Epithelial cell of prostate (primary cell): ENCODE measurements at regions not wholly inside any gene's neighbourhood (a gene's known extent, or its start where the extent isn't known, plus 50 kb on each side); places are given as distances from the start of the nearest gene placed in this dataset.
"Not testable (repeated sequence)": the region's sequence is repeated elsewhere in the genome, so short reads cannot be mapped to it uniquely, and the experiment has no call there.

Source experiments
- DNase-seq: peaks from one replicate; pipeline ENCODE4 v3.0.0-alpha.2; 2011; ENCODE audit warnings: low read depth, low spot score
- H3K27ac ChIP-seq: fragments of 450-650 bp; 2 replicates; pipeline ENCODE4 v1.5.1; 2017; ENCODE audit warnings: mild to moderate bottlenecking

GRCh38 chr14:53452005-53452673 lies 299.0 kb upstream of the DDHD1 start:
- DNase-seq, result no peak
- H3K27ac ChIP-seq, result no peak overlapping the region

DNA sequence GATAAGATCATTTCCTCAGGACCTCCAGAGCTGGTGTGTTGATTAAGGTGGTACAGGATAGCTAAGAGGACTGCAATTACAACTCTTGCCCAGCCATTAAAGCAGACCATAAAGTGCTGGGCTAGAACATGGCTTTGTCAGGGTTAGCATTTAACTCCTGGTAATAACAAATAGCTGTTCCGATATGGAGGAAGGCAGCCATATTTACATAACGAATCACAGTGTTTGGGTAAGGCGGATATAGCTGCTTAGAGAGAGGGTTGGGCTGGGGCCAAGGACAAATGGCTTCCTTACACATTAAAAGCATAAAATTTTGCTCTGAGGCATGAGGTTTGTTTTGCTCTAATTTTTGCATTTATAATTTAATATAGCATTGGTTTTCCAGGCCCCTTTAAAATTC lies 297.7 kb upstream of the DDHD1 start:
- no peak for DNase-seq
- H3K27ac ChIP-seq, result no peak overlapping the region

- no peak for DNase-seq
- H3K27ac ChIP-seq, result no peak overlapping the region
These were observed 295.6 kb upstream of the DDHD1 start for GRCh38 chr14:53448682-53449081.

GRCh38 chr14:53444677-53445312 lies 291.7 kb upstream of the DDHD1 start:
- no peak overlapping the region for H3K27ac ChIP-seq
- no peak for DNase-seq

DNA sequence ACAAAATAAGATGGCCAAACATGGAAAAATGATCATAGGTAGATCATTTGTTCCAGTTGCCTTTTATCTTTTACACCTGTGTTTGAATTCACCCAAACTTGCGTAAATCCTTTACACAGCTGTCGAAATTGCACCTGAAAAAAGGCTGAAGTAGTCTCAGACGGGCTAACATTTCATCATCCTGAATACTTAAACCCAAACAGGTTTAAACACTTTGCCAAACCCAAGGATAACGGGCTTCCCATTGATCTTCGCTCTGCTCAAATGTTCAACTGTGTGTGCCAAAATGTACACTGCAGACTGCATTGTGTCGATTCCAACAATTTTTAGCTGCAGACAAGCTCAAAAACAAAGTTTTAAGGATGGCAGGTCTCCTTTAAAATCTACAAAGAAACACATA lies 288.7 kb upstream of the DDHD1 start:
- DNase-seq, result no peak

GRCh38 chr14:53437858-53438257 lies 284.7 kb upstream of the DDHD1 start:
- no peak for DNase-seq
- no peak overlapping the region for H3K27ac ChIP-seq

More for the DNA sequence above, 288.7 kb upstream of the DDHD1 start:
- no peak overlapping the region for H3K27ac ChIP-seq

DNA sequence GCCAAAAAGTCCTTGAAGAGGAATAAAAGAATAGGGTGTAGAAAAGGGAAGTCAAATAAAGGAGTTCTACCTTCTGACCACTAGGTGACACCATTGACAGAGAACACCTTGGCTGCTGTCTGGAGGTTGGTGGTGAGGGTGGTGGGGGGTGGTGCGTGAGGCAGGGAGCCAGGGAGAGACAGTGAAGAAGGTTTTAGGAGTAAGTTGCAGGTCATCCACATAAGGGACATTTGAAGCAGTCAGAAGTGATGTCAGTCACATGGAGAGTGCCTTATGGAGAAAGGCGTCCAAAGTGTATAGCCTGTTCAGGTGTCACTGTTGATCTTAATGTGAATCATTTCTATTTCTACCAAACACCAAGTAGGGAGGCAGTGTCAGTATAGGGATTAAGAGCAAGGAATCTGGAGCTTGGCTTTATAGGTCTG lies 279.3 kb upstream of the DDHD1 start:
- DNase-seq, result no peak
- H3K27ac ChIP-seq, result no peak overlapping the region

DNA sequence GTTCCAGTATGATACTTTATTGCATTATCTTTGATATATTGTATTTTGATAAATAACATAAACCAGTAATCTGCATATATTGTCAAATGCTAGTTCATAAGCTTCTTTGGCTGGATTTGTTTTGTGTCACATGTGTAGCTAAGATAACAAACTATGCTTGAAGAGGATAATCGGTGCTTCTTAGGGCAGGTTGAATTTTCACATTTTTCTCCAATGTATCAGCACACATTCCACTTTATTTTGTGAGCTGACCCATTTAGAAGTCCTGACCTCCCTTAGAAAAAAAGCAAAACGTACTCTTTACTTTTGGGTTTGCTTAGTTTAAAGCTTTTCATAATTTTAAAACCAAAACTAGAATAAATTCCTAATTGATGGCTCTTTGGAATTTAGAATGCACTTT lies 277.7 kb upstream of the DDHD1 start:
- no peak for DNase-seq
- H3K27ac ChIP-seq, result no peak overlapping the region

- H3K27ac ChIP-seq, result no peak overlapping the region
- peak; percentile 43 for DNase-seq
These were observed 259.9 kb upstream of the DDHD1 start for GRCh38 chr14:53412819-53413675.

GRCh38 chr14:53411125-53411524 lies 258.0 kb upstream of the DDHD1 start:
- DNase-seq, result no peak
- no peak overlapping the region for H3K27ac ChIP-seq

- no peak overlapping the region for H3K27ac ChIP-seq
- no peak for DNase-seq
These were observed 256.8 kb upstream of the DDHD1 start for GRCh38 chr14:53409969-53410368.

DNA sequence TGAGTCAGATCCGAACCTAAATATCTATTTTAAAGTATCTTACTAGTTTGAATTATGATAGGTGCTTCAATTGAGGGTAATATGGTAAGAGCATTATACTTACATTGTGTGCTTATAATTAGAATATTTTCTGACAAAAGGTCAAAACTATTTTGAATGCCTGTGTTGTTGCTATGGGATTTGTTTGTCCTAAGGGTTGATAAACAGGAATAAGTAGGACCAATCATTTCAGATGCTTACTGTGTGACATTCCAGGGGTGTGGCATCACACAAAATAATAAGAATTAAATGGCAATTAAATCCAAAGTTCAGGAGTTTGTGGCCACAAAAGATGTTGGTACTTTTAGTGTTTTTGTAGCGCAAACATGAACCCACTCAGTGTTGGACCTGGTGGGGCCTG lies 256.2 kb upstream of the DDHD1 start:
- H3K27ac ChIP-seq, result no peak overlapping the region
- no peak for DNase-seq

DNA sequence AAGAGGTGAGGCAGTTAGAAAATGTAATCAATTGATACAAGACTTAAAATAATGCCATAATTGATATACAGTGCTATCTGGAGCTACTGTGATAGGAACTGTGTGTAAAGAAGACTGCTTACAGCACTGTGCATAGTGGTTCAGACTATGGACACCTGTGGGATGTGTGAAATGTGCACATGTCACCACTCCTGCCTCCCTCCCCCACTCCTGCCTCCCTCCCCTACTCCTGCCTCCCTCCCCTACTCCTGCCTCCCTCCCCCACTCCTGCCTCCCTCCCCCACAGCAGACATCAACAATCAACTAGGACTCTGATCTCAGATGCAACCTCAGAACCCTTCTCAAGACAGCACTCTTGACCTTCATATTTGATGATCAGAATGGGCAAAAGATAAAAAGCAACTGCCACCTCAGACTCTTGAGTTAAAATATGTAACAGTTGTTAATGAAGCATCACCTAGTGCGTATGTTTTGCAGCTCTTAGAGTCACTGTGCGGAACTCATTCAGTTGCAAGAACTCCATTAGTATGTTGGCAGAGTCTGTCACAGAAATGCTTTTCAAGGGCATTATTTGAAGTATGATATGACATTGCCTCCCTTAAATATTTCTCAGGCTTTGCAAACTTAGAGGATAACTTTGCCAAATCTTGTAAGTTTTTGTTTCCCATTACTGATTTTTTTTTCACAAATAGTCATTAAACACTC lies 255.2 kb upstream of the DDHD1 start:
- DNase-seq, result no peak
- no peak overlapping the region for H3K27ac ChIP-seq

- no peak overlapping the region for H3K27ac ChIP-seq
- DNase-seq, result no peak
These were observed 253.4 kb upstream of the DDHD1 start for GRCh38 chr14:53406519-53406918.

GRCh38 chr14:53401646-53402045 lies 248.5 kb upstream of the DDHD1 start:
- H3K27ac ChIP-seq, result no peak overlapping the region
- no peak for DNase-seq

DNA sequence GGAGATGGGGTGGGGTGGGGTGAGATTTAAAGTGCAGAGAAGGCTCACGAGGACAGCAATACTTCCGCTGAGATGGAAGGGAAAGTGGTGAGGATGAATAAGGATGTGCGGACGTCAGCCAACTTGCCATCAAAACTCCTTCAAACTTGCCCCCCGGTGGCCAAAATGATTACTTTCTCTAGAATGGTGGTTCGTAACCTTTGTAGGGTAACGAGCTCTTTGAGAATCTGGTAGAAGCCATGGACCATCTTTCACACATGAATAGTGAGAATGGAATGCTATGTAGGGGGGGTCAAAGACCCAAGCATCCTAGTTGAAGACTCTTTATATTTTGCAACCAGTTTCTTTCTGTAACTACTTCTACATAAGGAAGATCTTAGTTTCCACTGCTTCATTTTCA lies 245.9 kb upstream of the DDHD1 start:
- no peak overlapping the region for H3K27ac ChIP-seq
- no peak for DNase-seq

DNA sequence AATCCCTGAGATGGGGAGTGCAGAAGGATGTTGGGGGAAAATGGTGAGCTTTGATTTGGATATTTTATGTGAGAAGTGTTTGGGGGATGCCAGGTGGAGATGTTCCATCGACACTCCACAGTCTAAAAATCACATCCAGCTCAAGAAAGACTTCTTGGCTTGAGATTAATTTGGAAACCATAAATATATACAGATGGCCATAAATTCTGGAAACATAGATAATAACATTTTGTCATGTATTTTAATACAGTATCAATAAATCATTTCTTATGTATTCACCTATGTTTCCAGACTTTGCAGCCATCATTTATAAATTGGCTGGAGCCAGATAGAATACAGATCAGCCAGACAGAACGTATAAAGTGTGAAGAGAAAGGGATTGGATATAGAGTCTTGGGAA lies 245.5 kb upstream of the DDHD1 start:
- no peak overlapping the region for H3K27ac ChIP-seq

GRCh38 chr14:53395267-53395666 lies 242.1 kb upstream of the DDHD1 start:
- not testable (repeated sequence) for DNase-seq

More for the DNA sequence above, 245.5 kb upstream of the DDHD1 start:
- DNase-seq, result no peak

GRCh38 chr14:53391631-53392285 lies 238.6 kb upstream of the DDHD1 start:
- peak overlapping the region; percentile 58 for H3K27ac ChIP-seq
- peak; percentile 72 for DNase-seq

More at GRCh38 chr14:53395267-53395666, 242.1 kb upstream of the DDHD1 start:
- not testable (repeated sequence) for H3K27ac ChIP-seq

GRCh38 chr14:53391156-53391555 lies 238.0 kb upstream of the DDHD1 start:
- H3K27ac ChIP-seq, result peak overlapping the region; percentile 58

More at GRCh38 chr14:53391156-53391555, 238.0 kb upstream of the DDHD1 start:
- DNase-seq, result no peak
